SK-N-SH treated with all-trans-retinoic acid at 6 μM for 48 hours (cell line): ENCODE measurements at regions not wholly inside any gene's neighbourhood (a gene's known extent, or its start where the extent isn't known, plus 50 kb on each side); places are given as distances from the start of the nearest gene placed in this dataset.

Experiments
- ATAC-seq: fragments of 200-7000 bp; cut with Tn5 transposase; 3 replicates; pipeline ENCODE4 v1.9.1; 2020; ENCODE audit warnings: mild to moderate bottlenecking, moderate library complexity
- ARNTL ChIP-seq: fragments of 450-650 bp; formaldehyde crosslinking; IDR thresholded peaks from 2 replicates; pipeline ENCODE4 v1.5.0; 2020; ENCODE audit warnings: low read depth, mild to moderate bottlenecking, moderate library complexity, borderline replicate concordance
- BACH2 ChIP-seq: fragments of 250-450 bp; sonication (Bioruptor Pico); IDR thresholded peaks from 2 replicates; pipeline ENCODE4 v1.9.0; 2021; ENCODE audit warnings: mild to moderate bottlenecking, borderline replicate concordance
- CSDC2 ChIP-seq: fragments of 250-450 bp; sonication (Bioruptor Pico); IDR thresholded peaks from 2 replicates; pipeline ENCODE4 v1.5.0; 2020; ENCODE audit warnings: mild to moderate bottlenecking, moderate library complexity
- GLIS3 ChIP-seq: fragments of 250-450 bp; sonication (Bioruptor Pico); IDR thresholded peaks from 2 replicates; pipeline ENCODE4 v1.5.0; 2020; ENCODE audit warnings: mild to moderate bottlenecking, moderate library complexity
- PPARA ChIP-seq: fragments of 250-450 bp; sonication (Bioruptor Pico); IDR thresholded peaks from 2 replicates; pipeline ENCODE4 v1.5.0; 2020; ENCODE audit warnings: mild to moderate bottlenecking, borderline replicate concordance
- RARB ChIP-seq: fragments of 250-450 bp; sonication (Bioruptor Pico); IDR thresholded peaks from 2 replicates; pipeline ENCODE4 v1.8.0; 2021; ENCODE audit warnings: mild to moderate bottlenecking, moderate library complexity
- SNAI2 ChIP-seq: fragments of 250-450 bp; sonication (Bioruptor Pico); IDR thresholded peaks from 2 replicates; pipeline ENCODE4 v1.5.0; 2020; ENCODE audit warnings: mild to moderate bottlenecking, moderate library complexity
- TCF4 ChIP-seq: fragments of 250-450 bp; sonication (Bioruptor Pico); IDR thresholded peaks from 2 replicates; pipeline ENCODE4 v1.8.0; 2021; ENCODE audit warnings: mild to moderate bottlenecking, moderate library complexity, borderline replicate concordance
- TOX ChIP-seq: fragments of 250-450 bp; sonication (Bioruptor Pico); IDR thresholded peaks from 2 replicates; pipeline ENCODE4 v1.8.0; 2021; ENCODE audit warnings: mild to moderate bottlenecking, moderate library complexity, borderline replicate concordance
- ZC3H10 ChIP-seq: fragments of 250-450 bp; sonication (Bioruptor Pico); IDR thresholded peaks from 2 replicates; pipeline ENCODE4 v1.5.1; 2021; ENCODE audit warnings: mild to moderate bottlenecking, moderate library complexity
- ZFP3 ChIP-seq: fragments of 250-450 bp; sonication (Bioruptor Pico); IDR thresholded peaks from 2 replicates; pipeline ENCODE4 v1.5.0; 2020; ENCODE audit warnings: mild to moderate bottlenecking, moderate library complexity
- ZFP30 ChIP-seq: fragments of 450-650 bp; formaldehyde crosslinking; IDR thresholded peaks from 2 replicates; pipeline ENCODE4 v1.5.0; 2022; ENCODE audit warnings: mild to moderate bottlenecking, moderate library complexity
- ZNF565 ChIP-seq: fragments of 450-650 bp; formaldehyde crosslinking; conservative IDR thresholded peaks from 2 replicates; pipeline ENCODE4 v1.5.0; 2020; ENCODE audit warnings: low read depth, mild to moderate bottlenecking, moderate library complexity
- ZNF70 ChIP-seq: fragments of 450-650 bp; formaldehyde crosslinking; IDR thresholded peaks from 2 replicates; pipeline ENCODE4 v1.5.0; 2020; ENCODE audit warnings: mild to moderate bottlenecking, moderate library complexity
- ZNF8 ChIP-seq: fragments of 450-650 bp; formaldehyde crosslinking; IDR thresholded peaks from 2 replicates; pipeline ENCODE4 v1.5.0; 2020; ENCODE audit warnings: mild to moderate bottlenecking, moderate library complexity
- TF ChIP-seq, protein P1 (sequence below): fragments of 250-450 bp; sonication (Bioruptor Pico); IDR thresholded peaks from 2 replicates; pipeline ENCODE4 v1.5.0; 2020; ENCODE audit warnings: mild to moderate bottlenecking, moderate library complexity
- TF ChIP-seq, protein P2 (sequence below): fragments of 250-450 bp; sonication (Bioruptor Pico); IDR thresholded peaks from 2 replicates; pipeline ENCODE4 v1.5.1; 2021; ENCODE audit warnings: mild to moderate bottlenecking, moderate library complexity
- TF ChIP-seq, protein P3 (sequence below): fragments of 250-450 bp; sonication (Bioruptor Pico); IDR thresholded peaks from 2 replicates; pipeline ENCODE4 v1.8.0; 2021; ENCODE audit warnings: low read depth, mild to moderate bottlenecking, moderate library complexity, borderline replicate concordance
- TF ChIP-seq, protein P4 (sequence below): fragments of 250-450 bp; sonication (Bioruptor Pico); IDR thresholded peaks from 2 replicates; pipeline ENCODE4 v1.5.1; 2020; ENCODE audit warnings: low read depth, mild to moderate bottlenecking, moderate library complexity

DNA sequence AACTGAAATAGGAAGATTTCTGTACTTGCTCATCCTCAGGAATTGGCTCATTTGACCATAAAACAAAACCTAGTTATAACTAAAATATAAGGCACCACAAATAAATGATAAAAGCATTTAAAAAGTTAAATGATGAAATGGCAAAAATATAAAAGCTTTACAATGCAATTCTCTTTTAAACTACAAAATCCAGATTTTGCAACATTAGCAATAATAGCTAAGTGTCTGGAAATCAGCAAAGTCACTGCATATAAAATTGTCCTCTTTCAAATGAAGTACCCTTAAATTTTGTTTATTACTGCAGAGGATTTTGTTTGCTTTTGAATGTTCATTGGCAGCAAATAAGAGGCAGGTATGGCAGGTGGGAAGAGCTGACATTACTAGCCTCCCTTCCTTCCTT lies 270.4 kb upstream of the RSPO3 start:
- ATAC-seq = no peak

DNA sequence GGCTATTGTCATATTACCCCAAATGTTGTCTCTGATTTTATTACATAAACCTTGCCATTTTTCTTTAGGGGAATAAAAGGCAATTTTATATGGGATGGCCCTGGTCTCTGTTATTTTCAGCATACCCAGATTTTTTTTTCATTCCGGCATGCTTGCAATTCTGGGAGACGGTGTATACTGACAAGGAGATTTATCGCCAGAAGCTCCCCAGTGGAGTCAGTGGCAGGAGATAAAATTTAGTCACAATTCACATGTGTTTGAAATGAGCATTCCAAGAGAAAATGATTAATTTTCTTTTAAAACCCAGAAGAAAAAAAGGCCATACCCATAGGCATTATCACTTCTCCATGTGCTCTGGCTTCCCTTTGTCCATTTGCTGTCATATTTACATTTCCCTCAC lies 250.8 kb upstream of the RSPO3 start:
- TF ChIP-seq, protein P1, sequence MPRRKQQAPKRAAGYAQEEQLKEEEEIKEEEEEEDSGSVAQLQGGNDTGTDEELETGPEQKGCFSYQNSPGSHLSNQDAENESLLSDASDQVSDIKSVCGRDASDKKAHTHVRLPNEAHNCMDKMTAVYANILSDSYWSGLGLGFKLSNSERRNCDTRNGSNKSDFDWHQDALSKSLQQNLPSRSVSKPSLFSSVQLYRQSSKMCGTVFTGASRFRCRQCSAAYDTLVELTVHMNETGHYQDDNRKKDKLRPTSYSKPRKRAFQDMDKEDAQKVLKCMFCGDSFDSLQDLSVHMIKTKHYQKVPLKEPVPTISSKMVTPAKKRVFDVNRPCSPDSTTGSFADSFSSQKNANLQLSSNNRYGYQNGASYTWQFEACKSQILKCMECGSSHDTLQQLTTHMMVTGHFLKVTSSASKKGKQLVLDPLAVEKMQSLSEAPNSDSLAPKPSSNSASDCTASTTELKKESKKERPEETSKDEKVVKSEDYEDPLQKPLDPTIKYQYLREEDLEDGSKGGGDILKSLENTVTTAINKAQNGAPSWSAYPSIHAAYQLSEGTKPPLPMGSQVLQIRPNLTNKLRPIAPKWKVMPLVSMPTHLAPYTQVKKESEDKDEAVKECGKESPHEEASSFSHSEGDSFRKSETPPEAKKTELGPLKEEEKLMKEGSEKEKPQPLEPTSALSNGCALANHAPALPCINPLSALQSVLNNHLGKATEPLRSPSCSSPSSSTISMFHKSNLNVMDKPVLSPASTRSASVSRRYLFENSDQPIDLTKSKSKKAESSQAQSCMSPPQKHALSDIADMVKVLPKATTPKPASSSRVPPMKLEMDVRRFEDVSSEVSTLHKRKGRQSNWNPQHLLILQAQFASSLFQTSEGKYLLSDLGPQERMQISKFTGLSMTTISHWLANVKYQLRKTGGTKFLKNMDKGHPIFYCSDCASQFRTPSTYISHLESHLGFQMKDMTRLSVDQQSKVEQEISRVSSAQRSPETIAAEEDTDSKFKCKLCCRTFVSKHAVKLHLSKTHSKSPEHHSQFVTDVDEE (CRISPR knock-in tag) = no peak
- no peak for TF ChIP-seq RARB (CRISPR knock-in tag)
- TF ChIP-seq ZNF8 (CRISPR knock-in tag) = no peak
- TF ChIP-seq PPARA = no peak
- TF ChIP-seq, protein P2, sequence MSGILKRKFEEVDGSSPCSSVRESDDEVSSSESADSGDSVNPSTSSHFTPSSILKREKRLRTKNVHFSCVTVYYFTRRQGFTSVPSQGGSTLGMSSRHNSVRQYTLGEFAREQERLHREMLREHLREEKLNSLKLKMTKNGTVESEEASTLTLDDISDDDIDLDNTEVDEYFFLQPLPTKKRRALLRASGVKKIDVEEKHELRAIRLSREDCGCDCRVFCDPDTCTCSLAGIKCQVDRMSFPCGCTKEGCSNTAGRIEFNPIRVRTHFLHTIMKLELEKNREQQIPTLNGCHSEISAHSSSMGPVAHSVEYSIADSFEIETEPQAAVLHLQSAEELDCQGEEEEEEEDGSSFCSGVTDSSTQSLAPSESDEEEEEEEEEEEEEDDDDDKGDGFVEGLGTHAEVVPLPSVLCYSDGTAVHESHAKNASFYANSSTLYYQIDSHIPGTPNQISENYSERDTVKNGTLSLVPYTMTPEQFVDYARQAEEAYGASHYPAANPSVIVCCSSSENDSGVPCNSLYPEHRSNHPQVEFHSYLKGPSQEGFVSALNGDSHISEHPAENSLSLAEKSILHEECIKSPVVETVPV (CRISPR knock-in tag) = no peak
- TF ChIP-seq ZNF70 (CRISPR knock-in tag) = no peak
- no peak for TF ChIP-seq ZC3H10
- no peak for TF ChIP-seq GLIS3 (CRISPR knock-in tag)
- no peak for TF ChIP-seq ARNTL (CRISPR knock-in tag)
- no peak for TF ChIP-seq ZFP30
- TF ChIP-seq BACH2 (CRISPR knock-in tag) = no peak
- no peak for TF ChIP-seq ZNF565 (CRISPR knock-in tag)
- no peak for TF ChIP-seq ZFP3
- TF ChIP-seq, protein P3, sequence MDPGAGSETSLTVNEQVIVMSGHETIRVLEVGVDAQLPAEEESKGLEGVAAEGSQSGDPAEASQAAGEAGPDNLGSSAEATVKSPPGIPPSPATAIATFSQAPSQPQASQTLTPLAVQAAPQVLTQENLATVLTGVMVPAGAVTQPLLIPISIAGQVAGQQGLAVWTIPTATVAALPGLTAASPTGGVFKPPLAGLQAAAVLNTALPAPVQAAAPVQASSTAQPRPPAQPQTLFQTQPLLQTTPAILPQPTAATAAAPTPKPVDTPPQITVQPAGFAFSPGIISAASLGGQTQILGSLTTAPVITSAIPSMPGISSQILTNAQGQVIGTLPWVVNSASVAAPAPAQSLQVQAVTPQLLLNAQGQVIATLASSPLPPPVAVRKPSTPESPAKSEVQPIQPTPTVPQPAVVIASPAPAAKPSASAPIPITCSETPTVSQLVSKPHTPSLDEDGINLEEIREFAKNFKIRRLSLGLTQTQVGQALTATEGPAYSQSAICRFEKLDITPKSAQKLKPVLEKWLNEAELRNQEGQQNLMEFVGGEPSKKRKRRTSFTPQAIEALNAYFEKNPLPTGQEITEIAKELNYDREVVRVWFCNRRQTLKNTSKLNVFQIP (CRISPR knock-in tag) = no peak
- TF ChIP-seq SNAI2 (CRISPR knock-in tag) = no peak
- TF ChIP-seq CSDC2 (CRISPR knock-in tag) = no peak
- ATAC-seq = no peak

More for the DNA sequence above, 270.4 kb upstream of the RSPO3 start:
- TF ChIP-seq GLIS3 (CRISPR knock-in tag) (no peak), ARNTL (CRISPR knock-in tag) (no peak), ZNF565 (CRISPR knock-in tag) (no peak), TCF4 (CRISPR knock-in tag) (no peak), ZNF8 (CRISPR knock-in tag) (no peak), CSDC2 (CRISPR knock-in tag) (no peak), BACH2 (CRISPR knock-in tag) (no peak)
- TF ChIP-seq, protein P1 (CRISPR knock-in tag) = no peak
- TF ChIP-seq, protein P3 (CRISPR knock-in tag) = no peak

DNA sequence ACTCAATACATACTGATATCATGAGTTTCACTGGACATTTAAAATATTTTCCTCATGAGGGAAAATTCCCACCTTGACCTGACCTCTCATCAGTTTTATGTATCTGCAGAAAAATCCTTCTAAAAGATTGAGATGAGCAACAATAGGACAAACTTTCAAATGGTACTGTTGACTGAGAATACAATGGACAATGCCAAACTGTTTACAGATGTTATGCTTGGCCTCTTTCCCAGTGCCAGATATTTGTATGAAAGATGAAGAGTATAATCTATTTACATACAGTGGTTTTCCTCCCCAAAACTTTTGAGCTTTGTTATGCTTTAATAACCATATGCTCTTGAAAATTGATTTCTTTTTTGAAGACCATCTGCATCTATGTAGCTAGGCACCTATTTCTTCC lies 245.1 kb upstream of the RSPO3 start:
- TF ChIP-seq TOX (CRISPR knock-in tag) = no peak
- TF ChIP-seq BACH2 (CRISPR knock-in tag) = no peak
- TF ChIP-seq, protein P4, sequence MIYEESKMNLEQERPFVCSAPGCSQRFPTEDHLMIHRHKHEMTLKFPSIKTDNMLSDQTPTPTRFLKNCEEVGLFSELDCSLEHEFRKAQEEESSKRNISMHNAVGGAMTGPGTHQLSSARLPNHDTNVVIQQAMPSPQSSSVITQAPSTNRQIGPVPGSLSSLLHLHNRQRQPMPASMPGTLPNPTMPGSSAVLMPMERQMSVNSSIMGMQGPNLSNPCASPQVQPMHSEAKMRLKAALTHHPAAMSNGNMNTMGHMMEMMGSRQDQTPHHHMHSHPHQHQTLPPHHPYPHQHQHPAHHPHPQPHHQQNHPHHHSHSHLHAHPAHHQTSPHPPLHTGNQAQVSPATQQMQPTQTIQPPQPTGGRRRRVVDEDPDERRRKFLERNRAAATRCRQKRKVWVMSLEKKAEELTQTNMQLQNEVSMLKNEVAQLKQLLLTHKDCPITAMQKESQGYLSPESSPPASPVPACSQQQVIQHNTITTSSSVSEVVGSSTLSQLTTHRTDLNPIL = no peak
- no peak for TF ChIP-seq ZFP3
- no peak for TF ChIP-seq PPARA
- TF ChIP-seq, all 23 proteins: peak for 0
- no peak for ATAC-seq
